LNCAP (cell line): ENCODE measurements at regions not wholly inside any gene's neighbourhood (a gene's known extent, or its start where the extent isn't known, plus 50 kb on each side); places are given as distances from the start of the nearest gene placed in this dataset.

ENCODE experiments used
- CTCF ChIP-seq: fragments of 450-650 bp; IDR thresholded peaks from 2 replicates; pipeline ENCODE4 v1.5.1; 2017; ENCODE audit warnings: mild to moderate bottlenecking

DNA sequence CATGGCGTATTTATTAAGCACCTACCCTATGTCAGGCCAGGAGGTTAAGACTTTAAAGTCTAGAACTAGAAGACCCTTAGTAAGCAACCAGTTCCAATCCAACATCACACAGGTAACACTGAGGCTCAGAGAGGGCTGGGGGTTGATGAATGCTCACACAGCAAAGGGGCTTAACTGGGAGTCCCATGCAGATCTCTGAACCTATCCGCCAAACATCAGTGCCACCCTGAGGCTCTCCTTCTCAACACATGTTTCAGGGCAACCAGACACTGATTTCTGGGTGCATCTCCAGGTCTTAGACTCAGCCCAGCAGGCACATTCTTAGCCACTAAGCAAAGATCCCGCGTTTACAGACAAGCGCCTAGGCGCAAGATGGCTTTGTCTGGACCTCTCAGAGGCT is 92.0 kb upstream of the SLC6A11 start:
- TF ChIP-seq CTCF = no peak

GRCh38 chr3:10725067-10725466 is 91.0 kb upstream of the SLC6A11 start:
- TF ChIP-seq CTCF = no peak

- TF ChIP-seq CTCF = no peak
These were observed 90.2 kb upstream of the SLC6A11 start for GRCh38 chr3:10725846-10726245.

DNA sequence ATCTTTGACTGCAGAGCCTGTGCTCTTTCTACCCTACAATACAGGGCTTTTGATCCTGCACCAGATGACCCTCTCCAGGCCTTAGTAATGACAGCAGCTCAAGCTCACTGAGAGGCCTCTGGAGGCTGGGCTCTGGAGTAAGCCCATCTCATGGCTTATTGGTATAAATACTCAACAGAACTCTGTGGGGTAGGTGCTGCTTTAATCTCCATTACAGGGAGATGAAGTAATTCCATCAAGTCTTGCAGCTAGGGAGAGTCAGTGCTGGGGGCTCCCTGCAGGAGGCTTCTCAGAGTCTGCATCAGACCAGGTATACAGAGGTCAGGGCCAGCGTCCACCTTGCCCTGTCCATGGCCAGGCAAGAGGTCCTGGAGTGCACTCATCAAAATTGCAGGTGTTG is 89.2 kb upstream of the SLC6A11 start:
- no peak for TF ChIP-seq CTCF

DNA sequence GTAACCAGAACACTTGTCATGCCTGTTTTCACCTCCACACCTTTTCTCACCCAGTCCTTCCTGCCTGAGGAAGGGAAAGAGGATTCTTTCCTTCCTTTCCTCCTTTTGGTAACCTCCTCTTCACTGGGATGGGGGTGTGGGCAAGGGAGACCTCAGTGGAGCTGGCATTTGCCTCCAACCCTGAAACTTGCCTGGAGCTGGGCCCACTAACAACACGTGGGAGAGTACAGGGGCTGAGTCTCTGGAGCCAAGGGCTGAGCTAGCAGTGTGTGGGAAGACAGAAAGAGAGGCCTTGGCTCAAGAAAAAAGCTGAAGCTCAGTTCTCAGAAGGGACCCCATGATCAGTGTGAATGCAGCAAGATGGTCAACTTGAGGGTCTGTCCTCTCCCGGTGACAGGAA is 86.6 kb upstream of the SLC6A11 start:
- no peak for TF ChIP-seq CTCF

DNA sequence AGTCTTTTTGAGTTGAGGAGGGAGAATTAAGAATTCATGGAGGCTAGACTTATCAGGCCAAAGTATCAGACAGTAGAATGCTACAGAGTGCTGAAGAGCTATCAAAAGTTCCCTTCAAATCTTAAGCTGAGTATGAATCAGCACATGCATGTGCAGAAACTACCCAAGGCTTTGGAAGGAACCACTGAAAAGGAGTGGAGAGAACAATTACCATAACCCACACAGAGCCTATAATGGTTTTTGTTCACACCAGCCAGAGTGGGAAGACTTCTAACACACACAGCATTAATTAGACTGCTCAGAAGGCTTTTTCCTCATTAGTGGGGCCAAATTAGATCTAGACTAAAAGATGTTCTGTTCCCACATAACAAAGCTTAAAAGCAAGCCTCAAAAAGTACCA is 83.7 kb upstream of the SLC6A11 start:
- TF ChIP-seq CTCF = no peak

DNA sequence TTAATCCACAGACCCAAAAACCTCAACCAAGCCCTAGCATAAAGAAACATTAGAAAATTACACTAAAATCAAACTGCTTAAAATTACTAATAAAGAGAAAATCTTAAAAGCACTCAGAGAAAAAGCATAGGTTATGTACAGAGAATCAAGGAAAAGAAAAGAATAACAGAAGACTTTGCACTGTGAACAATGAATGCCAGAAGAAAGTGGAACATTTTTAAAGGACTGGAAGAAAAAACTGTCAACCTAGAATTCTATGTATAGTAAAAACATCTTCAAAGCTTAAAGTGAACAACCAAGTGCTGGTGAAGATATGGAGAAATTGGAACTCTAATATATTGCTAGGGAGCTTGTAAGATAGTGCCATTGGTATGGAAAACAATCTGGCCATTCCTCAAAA is 82.7 kb upstream of the SLC6A11 start:
- TF ChIP-seq CTCF = no peak

GRCh38 chr3:10737785-10738184 is 78.2 kb upstream of the SLC6A11 start:
- no peak for TF ChIP-seq CTCF
